ENCODE measurements at regions not wholly inside any gene's neighbourhood (a gene's known extent, or its start where the extent isn't known, plus 50 kb on each side); places are given as distances from the start of the nearest gene placed in this dataset.

DNA sequence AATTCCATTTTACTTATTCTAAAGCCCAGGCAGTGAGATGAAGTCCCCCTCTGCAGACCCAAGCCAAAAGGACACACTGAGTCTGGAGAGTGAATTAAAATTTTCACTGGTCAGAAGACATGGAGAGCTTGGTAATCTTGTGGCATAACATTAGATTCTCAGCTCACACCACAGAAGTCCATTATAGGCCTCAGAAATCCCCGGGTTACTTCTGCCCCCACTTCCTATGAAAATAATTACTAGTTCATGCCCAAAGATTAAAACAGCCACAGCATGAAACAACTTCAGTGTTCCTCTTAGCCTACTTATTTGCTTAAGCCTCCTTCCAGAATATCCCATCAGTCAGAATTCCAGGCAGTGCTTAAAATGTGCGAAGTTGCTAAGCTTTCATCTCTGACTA, 123.3 kb downstream of the ZC3H11B start:
- DNase-seq: no peak

GRCh38 chr1:219488275-219488674, 124.6 kb downstream of the ZC3H11B start:
- in situ Hi-C loops (cut with MboI; ENCODE audit: low pct_unique_long_range_greater_than_20kb, low sequenced_read_pairs): no loop called here
- no peak for DNase-seq

More for the DNA sequence above, 123.3 kb downstream of the ZC3H11B start:
- in situ Hi-C loops (cut with MboI; ENCODE audit: low pct_unique_long_range_greater_than_20kb, low sequenced_read_pairs): no loop called here

GRCh38 chr1:219483530-219483929, 129.4 kb downstream of the ZC3H11B start:
- no peak for DNase-seq
- in situ Hi-C loops (cut with MboI; ENCODE audit: low pct_unique_long_range_greater_than_20kb, low sequenced_read_pairs): no loop called here

DNA sequence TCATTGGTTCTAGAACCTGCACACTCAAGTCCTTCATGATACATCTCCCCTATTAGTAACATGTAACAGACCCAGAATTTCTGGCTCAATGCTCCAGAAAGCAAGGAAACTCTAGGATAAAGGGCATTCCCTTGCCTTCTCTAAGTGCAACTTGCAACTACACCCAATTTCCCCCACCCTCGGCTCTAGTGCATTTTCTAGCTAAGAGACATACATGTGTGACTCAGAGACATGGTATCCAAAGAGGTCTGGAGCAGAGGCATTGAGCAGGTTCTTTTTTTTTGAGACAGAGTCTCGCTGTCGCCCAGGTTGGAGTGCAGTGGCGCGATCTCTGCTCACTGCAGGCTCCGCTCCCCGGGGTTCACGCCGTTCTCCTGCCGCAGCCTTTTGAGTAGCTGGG, 132.9 kb downstream of the ZC3H11B start:
- in situ Hi-C loops (cut with MboI; ENCODE audit: low pct_unique_long_range_greater_than_20kb, low sequenced_read_pairs): no loop called here
- no peak for DNase-seq

- DNase-seq: no peak
- in situ Hi-C loops (cut with MboI; ENCODE audit: low pct_unique_long_range_greater_than_20kb, low sequenced_read_pairs): no loop called here
Measured at GRCh38 chr1:219478811-219479210, 134.1 kb downstream of the ZC3H11B start.

GRCh38 chr1:219477861-219478260, 135.0 kb downstream of the ZC3H11B start:
- no peak for DNase-seq
- in situ Hi-C loops (cut with MboI; ENCODE audit: low pct_unique_long_range_greater_than_20kb, low sequenced_read_pairs): no loop called here

DNA sequence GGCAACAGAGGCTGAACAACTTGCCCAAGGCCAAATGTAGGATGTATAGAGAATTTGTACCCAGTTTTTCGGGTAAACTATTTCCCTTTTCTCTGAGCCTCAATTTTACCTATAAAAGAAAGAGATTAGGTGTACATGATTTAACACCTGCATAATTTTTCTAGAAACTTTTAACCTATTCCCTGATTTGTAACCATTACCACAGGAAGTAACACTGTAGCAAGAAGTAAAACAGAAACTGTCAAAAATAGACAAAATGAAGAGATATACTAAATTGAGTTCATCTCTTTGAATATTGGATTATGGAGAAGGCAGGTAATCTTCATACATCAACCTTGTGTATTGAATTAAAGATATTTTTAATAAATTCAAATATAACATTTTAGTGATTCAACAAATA, 136.2 kb downstream of the ZC3H11B start:
- no peak for DNase-seq
- in situ Hi-C loops (cut with MboI; ENCODE audit: low pct_unique_long_range_greater_than_20kb, low sequenced_read_pairs): no loop called here

DNA sequence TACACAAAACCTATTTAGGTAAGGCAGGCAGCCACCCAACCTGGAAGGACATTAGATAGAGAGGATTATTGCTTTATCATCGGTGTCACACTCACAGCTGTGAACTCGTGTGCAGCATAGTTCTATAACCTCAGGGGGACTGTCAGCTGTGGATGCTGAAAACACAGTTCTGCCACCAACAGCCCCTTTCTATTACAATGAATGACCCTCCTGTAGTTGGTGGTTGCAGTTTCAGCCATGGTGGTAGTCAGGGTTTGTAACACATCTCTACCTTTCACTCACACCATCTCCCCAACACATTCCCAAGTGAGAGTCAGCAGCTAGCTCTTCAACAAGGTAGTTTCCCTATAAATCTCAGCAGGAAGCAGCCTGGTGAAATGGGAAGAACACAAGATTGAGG, 136.8 kb downstream of the ZC3H11B start:
- in situ Hi-C loops (cut with MboI; ENCODE audit: low pct_unique_long_range_greater_than_20kb, low sequenced_read_pairs): no loop called here
- no peak for DNase-seq

- DNase-seq: no peak
- in situ Hi-C loops (cut with MboI; ENCODE audit: low pct_unique_long_range_greater_than_20kb, low sequenced_read_pairs): no loop called here
Measured at GRCh38 chr1:219472596-219472995, 140.3 kb downstream of the ZC3H11B start.

DNA sequence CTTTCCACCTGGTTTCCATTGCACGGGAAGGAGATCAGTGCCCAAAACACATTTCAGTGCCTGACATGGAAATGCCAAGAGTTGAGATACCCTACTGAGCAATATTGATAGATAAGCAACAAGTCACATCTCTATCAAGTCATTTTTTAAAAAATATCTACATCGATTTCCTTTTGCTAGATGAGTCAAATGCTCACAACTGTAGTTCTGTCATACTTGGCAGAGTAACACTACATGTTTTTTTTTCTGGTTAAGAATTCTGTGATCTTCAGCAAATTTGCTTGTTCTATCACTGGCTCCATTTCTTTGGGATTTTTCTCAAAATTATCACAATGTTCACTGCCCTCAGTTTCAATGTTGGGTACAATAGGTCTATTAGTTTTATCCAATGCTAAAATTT, 145.4 kb downstream of the ZC3H11B start:
- DNase-seq: no peak

GRCh38 chr1:219466766-219467165, 146.1 kb downstream of the ZC3H11B start:
- no peak for DNase-seq
- in situ Hi-C loops (cut with MboI; ENCODE audit: low pct_unique_long_range_greater_than_20kb, low sequenced_read_pairs): no loop called here

More for the DNA sequence above, 145.4 kb downstream of the ZC3H11B start:
- in situ Hi-C loops (cut with MboI; ENCODE audit: low pct_unique_long_range_greater_than_20kb, low sequenced_read_pairs): no loop called here

DNA sequence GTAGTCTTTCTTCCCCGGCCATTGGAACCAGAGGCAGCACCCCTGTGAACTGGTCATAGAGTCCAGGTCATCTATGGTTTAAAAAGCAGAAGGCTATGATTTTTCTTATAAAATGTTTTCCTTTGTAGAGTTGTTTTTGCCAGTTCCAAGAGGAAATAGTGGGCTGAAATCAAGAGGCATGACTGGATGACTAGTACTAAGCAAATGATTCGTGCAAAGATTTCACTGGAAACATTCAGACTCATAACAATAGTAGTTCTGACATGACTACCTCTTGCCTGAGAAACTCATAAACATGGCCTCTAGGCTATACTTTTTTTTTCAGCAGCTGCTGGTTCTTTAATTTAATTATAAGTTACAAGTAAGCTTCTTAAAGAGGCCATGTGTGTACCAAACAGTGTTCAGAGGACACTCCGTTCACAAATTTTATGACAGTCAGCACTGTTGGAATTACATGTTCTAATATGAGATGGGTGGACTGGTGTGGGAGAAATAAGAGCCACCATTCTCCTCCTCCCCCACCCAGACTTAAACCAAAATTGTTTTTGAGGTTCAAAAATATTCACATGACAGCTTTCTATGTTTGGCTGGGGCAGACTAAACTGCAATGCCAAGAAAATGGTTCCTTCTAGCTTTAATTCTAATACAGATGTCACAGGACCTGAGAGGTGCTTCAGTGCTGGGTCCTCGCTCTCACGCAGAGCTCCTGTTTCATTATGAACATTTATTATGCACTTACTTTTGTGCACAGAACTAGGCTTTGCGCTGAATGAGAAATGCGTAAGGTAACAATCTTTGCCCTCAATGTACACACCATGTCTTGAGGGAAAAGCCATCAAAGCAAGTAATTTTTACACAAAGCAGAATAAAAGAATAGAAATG, 147.5 kb downstream of the ZC3H11B start:
- in situ Hi-C loops (cut with MboI; ENCODE audit: low pct_unique_long_range_greater_than_20kb, low sequenced_read_pairs): no loop called here
- DNase-seq: no peak

GRCh38 chr1:219463636-219464035, 149.3 kb downstream of the ZC3H11B start:
- in situ Hi-C loops (cut with MboI; ENCODE audit: low pct_unique_long_range_greater_than_20kb, low sequenced_read_pairs): no loop called here
- no peak for DNase-seq

DNA sequence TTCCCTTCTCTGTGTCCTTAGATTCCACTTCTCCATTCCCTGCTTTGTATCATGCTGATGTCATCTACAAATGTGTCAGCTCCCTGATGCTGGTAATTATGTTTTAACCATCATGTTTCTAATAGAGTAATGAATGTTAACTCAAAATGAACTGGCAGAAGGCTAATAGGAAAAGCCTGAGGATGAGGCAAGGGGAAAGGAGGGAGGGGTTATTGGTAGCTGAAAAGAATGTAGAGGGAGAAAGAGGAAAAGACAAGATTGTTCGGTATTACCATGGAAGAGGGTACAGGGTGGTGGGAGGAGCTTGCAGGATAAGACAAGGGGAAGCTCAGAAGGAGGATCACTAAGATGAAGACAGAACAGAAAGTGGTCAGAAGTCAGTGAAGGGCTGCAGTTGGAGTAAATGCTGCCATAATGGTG, 150.9 kb downstream of the ZC3H11B start:
- in situ Hi-C loops (cut with MboI; ENCODE audit: low pct_unique_long_range_greater_than_20kb, low sequenced_read_pairs): no loop called here
- DNase-seq: peak; percentile 3

DNA sequence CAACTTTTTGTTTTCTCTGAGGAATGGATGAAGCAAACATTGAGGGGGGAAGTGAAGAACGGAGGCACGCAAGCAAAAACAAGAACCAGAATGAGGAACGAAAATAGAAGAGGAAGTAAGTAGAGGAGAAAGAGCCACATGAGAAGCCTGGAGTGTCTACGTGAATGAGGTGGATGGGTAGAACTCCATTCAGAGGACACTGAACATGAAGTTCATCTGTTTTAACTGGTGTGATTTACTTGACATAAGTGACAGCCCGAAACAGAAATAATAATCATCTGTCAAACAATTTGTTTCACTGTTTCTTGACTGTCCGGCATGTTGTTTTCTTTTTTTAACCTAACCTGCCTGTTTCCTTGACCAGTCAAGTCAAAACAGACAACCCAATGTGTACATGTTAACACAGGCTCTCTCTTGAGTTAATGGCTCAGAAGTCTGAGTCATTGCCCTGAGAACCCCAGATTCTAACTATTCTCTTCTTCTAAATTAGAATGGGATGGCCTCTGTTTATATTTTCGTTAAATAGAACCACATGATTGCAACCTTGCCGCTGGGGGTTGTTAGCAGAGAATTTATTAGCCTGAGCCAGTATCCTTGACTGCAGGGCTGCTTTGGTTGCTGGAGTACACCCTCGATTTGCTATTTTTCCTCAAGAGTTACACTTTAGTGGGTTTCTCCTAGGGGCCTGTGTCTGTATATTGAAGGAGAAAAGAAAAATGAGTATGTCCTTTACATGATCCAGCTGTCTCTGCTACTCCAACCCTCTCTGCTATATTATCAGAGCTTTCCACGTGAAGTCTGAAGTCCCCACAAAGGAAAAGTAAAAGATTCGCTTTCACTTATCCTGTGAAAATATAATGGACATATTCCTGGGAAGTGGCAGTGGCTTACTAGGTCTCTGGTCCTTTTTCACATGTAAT, 151.7 kb downstream of the ZC3H11B start:
- peak; percentile 78 for DNase-seq
- in situ Hi-C loops (cut with MboI; ENCODE audit: low pct_unique_long_range_greater_than_20kb, low sequenced_read_pairs): no loop called here

- in situ Hi-C loops (cut with MboI; ENCODE audit: low pct_unique_long_range_greater_than_20kb, low sequenced_read_pairs): no loop called here
- no peak for DNase-seq
Measured at GRCh38 chr1:219460081-219460895, 152.6 kb downstream of the ZC3H11B start.

DNA sequence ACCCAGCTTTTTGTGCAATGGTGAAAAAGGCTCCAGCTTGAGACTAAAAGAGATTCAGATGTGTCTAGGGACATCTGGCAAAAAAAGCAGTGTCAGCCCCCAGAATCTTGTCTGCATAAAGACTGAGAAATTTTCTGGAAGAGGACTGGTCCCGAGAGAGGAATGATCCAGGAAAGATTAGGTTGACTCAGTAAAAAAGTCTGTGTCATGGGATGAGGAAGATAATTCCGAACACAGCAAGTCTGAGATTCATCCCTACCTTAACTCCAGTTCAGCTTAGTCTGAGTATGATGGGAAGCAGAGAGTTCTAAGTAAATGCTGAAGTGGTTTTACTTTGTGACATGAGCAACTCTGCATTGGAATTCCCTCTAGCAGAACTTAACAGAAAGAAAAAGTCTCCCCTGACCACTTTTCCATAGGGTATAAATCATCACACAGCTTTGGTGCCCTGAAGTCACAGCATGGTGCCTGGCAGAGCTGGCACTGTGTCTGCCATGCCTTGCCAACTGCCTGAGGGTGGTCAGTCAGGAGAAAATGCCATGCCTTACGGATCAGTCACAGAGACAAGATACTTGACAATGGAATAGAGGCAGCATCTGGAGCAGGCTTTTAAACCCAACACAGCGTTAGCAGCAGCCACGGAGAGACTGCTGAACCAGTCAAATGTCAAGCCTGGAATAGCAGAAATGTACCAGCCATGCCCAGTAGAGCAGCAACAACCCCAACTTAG, 153.4 kb downstream of the ZC3H11B start:
- in situ Hi-C loops (cut with MboI; ENCODE audit: low pct_unique_long_range_greater_than_20kb, low sequenced_read_pairs): no loop called here
- DNase-seq: no peak

- DNase-seq: no peak
- in situ Hi-C loops (cut with MboI; ENCODE audit: low pct_unique_long_range_greater_than_20kb, low sequenced_read_pairs): no loop called here
Measured at GRCh38 chr1:219446288-219446687, 166.6 kb downstream of the ZC3H11B start.

- in situ Hi-C loops (cut with MboI; ENCODE audit: low pct_unique_long_range_greater_than_20kb, low sequenced_read_pairs): no loop called here
- no peak for DNase-seq
Measured at GRCh38 chr1:219445864-219446263, 167.0 kb downstream of the ZC3H11B start.
